Type B pancreatic cell (in vitro differentiated cells): ENCODE measurements at regions not wholly inside any gene's neighbourhood (a gene's known extent, or its start where the extent isn't known, plus 50 kb on each side); places are given as distances from the start of the nearest gene placed in this dataset.

Experiments
- DNase-seq: peaks from one replicate; pipeline ENCODE4 v3.0.0; 2021; ENCODE audit warnings: mixed read lengths; ENCODE audit not compliant: unreplicated experiment; ENCODE audit errors: extremely low spot score
- H3K27ac Mint-ChIP-seq: 2 replicates; pipeline ENCODE4 v1.8.0; 2021; ENCODE audit warnings: mild to moderate bottlenecking, mixed read lengths
- H3K27me3 Mint-ChIP-seq: 2 replicates; pipeline ENCODE4 v1.8.0; 2021; ENCODE audit warnings: mixed read lengths
- H3K36me3 Mint-ChIP-seq: 2 replicates; pipeline ENCODE4 v1.8.0; 2021; ENCODE audit warnings: mixed read lengths
- H3K4me1 Mint-ChIP-seq: one replicate; pipeline ENCODE4 v1.8.0; 2021; ENCODE audit warnings: mixed read lengths; ENCODE audit not compliant: unreplicated experiment
- H3K4me3 Mint-ChIP-seq: 2 replicates; pipeline ENCODE4 v1.8.0; 2021; ENCODE audit warnings: mild to moderate bottlenecking, mixed read lengths
- H3K9me3 Mint-ChIP-seq: 2 replicates; pipeline ENCODE4 v1.8.0; 2021; ENCODE audit warnings: mixed read lengths
- CTCF ChIP-seq: fragments of 200-600 bp; sonication (generic); conservative IDR thresholded peaks from 2 replicates; pipeline ENCODE4 v1.5.0; 2021; ENCODE audit warnings: antibody characterized with exemption, mild to moderate bottlenecking

GRCh38 chr9:19553441-19553840, 144.6 kb downstream of the ACER2 start:
- Mint-ChIP-seq H3K36me3 (no peaks in the 10 kb centered on the region), H3K27ac (no peak overlapping the region)

GRCh38 chr9:19552282-19553105, 143.7 kb downstream of the ACER2 start:
- Mint-ChIP-seq H3K36me3 (no peaks in the 10 kb centered on the region), H3K4me1 (peaks cover 7% of the 10 kb centered on the region), H3K4me3 (no peak overlapping the region), H3K27ac (no peak overlapping the region), H3K27me3 (peaks cover 3% of the 10 kb centered on the region), H3K9me3 (no peaks in the 10 kb centered on the region)
- no peak for DNase-seq
- TF ChIP-seq CTCF = no peak

More at GRCh38 chr9:19553441-19553840, 144.6 kb downstream of the ACER2 start:
- Mint-ChIP-seq H3K9me3 (no peaks in the 10 kb centered on the region), H3K4me3 (no peak overlapping the region), H3K4me1 (peaks cover 7% of the 10 kb centered on the region), H3K27me3 (peaks cover 3% of the 10 kb centered on the region)
- no peak for TF ChIP-seq CTCF
- no peak for DNase-seq

- no peaks in the 10 kb centered on the region for H3K9me3 Mint-ChIP-seq
- peaks cover 7% of the 10 kb centered on the region for H3K4me1 Mint-ChIP-seq
- TF ChIP-seq CTCF = peak; percentile 29
- H3K4me3 Mint-ChIP-seq = no peak overlapping the region
- DNase-seq = no peak
- H3K27ac Mint-ChIP-seq = no peak overlapping the region
- no peaks in the 10 kb centered on the region for H3K36me3 Mint-ChIP-seq
- peaks cover 3% of the 10 kb centered on the region for H3K27me3 Mint-ChIP-seq
Measured at GRCh38 chr9:19551124-19551929, 142.5 kb downstream of the ACER2 start.

- Mint-ChIP-seq H3K9me3 (peaks cover 3% of the 10 kb centered on the region), H3K36me3 (no peaks in the 10 kb centered on the region), H3K27ac (no peak overlapping the region), H3K27me3 (peaks cover 3% of the 10 kb centered on the region), H3K4me1 (peaks cover 7% of the 10 kb centered on the region), H3K4me3 (no peak overlapping the region)
- no peak for TF ChIP-seq CTCF
- no peak for DNase-seq
Measured at GRCh38 chr9:19550009-19550408, 141.2 kb downstream of the ACER2 start.

- Mint-ChIP-seq H3K9me3 (no peaks in the 10 kb centered on the region), H3K27me3 (no peaks in the 10 kb centered on the region), H3K4me1 (no peaks in the 10 kb centered on the region), H3K36me3 (no peaks in the 10 kb centered on the region), H3K4me3 (no peak overlapping the region), H3K27ac (no peak overlapping the region)
- TF ChIP-seq CTCF = no peak
- DNase-seq = no peak
Measured at GRCh38 chr9:19533373-19533772, 124.6 kb downstream of the ACER2 start.
